ENCODE measurements at regions not wholly inside any gene's neighbourhood (a gene's known extent, or its start where the extent isn't known, plus 50 kb on each side); places are given as distances from the start of the nearest gene placed in this dataset.

GRCh38 chr10:2625094-2625493 lies 442.3 kb upstream of the PFKP start:
- intact Hi-C loops (cut with DNase I, micrococcal nuclease): loop anchor here in 1 of 2 experiments (10.0 kb wide), 1 partner anchor 420 kb away; no protein-coding TSS in a partner anchor
- ChIA-PET POLR2A (no interaction called here), CTCF (no interaction called here)
- H3K27me3 Mint-ChIP-seq: peaks cover 2% of the 10 kb centered on the region
- ATAC-seq (no peak), DNase-seq (no peak)
- H3K4me1 Mint-ChIP-seq: no peaks in the 10 kb centered on the region
- H3K36me3 Mint-ChIP-seq (ENCODE audit: low read depth): no peaks in the 10 kb centered on the region
- H3K9me3 Mint-ChIP-seq (ENCODE audit: low read depth): no peaks in the 10 kb centered on the region
- no peak overlapping the region for H3K27ac Mint-ChIP-seq
- no peak overlapping the region for H3K4me3 Mint-ChIP-seq

- Mint-ChIP-seq H3K27me3 (peaks cover 5% of the 10 kb centered on the region), H3K36me3 (ENCODE audit: low read depth) (no peaks in the 10 kb centered on the region), H3K4me3 (no peak overlapping the region), H3K4me1 (no peaks in the 10 kb centered on the region), H3K9me3 (ENCODE audit: low read depth) (no peaks in the 10 kb centered on the region), H3K27ac (no peak overlapping the region)
- intact Hi-C loops (cut with DNase I, micrococcal nuclease): loop anchor here in 1 of 2 experiments (10.0 kb wide), 1 partner anchor 421 kb away; no protein-coding TSS in a partner anchor
- DNase-seq (no peak), ATAC-seq (no peak)
- POLR2A ChIA-PET: no interaction called here
- CTCF ChIA-PET: no interaction called here
Measured at GRCh38 chr10:2623675-2624274, 443.6 kb upstream of the PFKP start.

DNA sequence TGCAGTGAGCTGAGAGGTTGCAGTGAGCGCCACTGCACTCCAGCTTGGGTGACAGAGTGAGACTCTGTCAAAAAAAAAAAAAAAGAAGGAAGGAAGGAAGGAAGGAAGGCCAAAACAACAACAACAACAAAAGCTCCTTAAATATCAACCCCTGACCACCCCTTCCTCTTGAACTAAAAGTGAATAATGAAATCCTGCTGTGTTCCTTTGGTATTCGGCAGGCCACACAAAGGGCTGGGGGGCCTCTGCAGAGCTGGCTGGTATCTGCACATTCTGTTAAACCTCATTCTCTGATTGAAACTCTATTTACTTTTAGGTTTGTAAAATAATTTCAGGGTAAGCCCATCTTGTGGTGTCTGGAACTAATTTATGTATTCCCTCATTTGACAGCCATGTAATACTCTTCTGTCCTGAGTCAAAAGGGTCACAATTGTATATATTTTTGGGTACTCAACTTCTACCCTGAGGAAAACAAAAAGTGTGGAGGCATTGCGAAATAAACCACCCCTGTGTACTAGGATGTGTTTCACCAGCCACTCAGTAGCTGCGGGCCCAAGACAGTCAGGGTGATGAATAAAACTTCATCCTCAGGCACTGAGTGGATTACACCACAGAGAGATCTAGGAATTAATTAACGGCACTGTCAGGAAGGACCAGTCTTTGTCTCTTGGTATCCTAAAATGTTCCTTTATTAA lies 446.4 kb upstream of the PFKP start:
- ATAC-seq: no peak
- H3K36me3 Mint-ChIP-seq (ENCODE audit: low read depth): no peaks in the 10 kb centered on the region
- ChIA-PET CTCF (no interaction called here), POLR2A (no interaction called here)
- H3K4me1 Mint-ChIP-seq: no peaks in the 10 kb centered on the region
- H3K27ac Mint-ChIP-seq: no peak overlapping the region
- H3K9me3 Mint-ChIP-seq (ENCODE audit: low read depth): no peaks in the 10 kb centered on the region
- intact Hi-C loops (cut with DNase I, micrococcal nuclease): loop anchor here in 1 of 2 experiments (10.0 kb wide), 1 partner anchor 424 kb away; no protein-coding TSS in a partner anchor
- no peak overlapping the region for H3K4me3 Mint-ChIP-seq
- no peak for DNase-seq
- H3K27me3 Mint-ChIP-seq: peaks cover 7% of the 10 kb centered on the region

DNA sequence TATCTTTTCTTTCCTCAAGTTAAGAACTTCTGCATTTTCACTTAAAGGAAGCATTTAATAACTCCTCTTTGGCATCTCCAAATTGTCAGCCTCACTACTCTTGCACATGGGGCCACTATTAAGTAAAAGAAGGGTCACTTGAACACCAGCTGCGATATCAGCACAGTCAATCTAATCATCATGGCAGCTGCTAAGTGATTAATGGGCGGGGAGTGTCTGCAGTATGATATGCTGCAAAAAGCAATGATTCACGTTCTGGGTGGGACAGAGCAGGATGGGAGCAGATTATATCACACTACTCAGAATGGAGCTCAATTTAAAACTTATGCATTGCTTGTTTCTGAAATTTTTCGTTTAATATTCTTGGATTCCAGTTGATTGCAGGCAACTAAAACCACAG lies 447.4 kb upstream of the PFKP start:
- ChIA-PET CTCF (interaction anchor here (0.6 kb wide), 2 partner anchors 118 to 332 kb away, joined by 3 read pairs; no protein-coding TSS in a partner anchor), POLR2A (no interaction called here)
- Mint-ChIP-seq H3K4me1 (no peaks in the 10 kb centered on the region), H3K27me3 (peaks cover 7% of the 10 kb centered on the region), H3K27ac (no peak overlapping the region), H3K9me3 (ENCODE audit: low read depth) (no peaks in the 10 kb centered on the region), H3K4me3 (no peak overlapping the region), H3K36me3 (ENCODE audit: low read depth) (no peaks in the 10 kb centered on the region)
- intact Hi-C loops (cut with DNase I, micrococcal nuclease): loop anchor here in 1 of 2 experiments (10.0 kb wide), 1 partner anchor 425 kb away; no protein-coding TSS in a partner anchor
- DNase-seq (no peak), ATAC-seq (no peak)

- Mint-ChIP-seq H3K9me3 (ENCODE audit: low read depth) (no peaks in the 10 kb centered on the region), H3K27ac (no peak overlapping the region), H3K27me3 (peaks cover 7% of the 10 kb centered on the region), H3K4me3 (no peak overlapping the region), H3K4me1 (no peaks in the 10 kb centered on the region), H3K36me3 (ENCODE audit: low read depth) (no peaks in the 10 kb centered on the region)
- ATAC-seq: no peak
- peak; percentile 11 for DNase-seq
- intact Hi-C loops (cut with DNase I, micrococcal nuclease): no loop called here
- ChIA-PET CTCF (no interaction called here), POLR2A (no interaction called here)
Measured at GRCh38 chr10:2619472-2619871, 447.9 kb upstream of the PFKP start.

DNA sequence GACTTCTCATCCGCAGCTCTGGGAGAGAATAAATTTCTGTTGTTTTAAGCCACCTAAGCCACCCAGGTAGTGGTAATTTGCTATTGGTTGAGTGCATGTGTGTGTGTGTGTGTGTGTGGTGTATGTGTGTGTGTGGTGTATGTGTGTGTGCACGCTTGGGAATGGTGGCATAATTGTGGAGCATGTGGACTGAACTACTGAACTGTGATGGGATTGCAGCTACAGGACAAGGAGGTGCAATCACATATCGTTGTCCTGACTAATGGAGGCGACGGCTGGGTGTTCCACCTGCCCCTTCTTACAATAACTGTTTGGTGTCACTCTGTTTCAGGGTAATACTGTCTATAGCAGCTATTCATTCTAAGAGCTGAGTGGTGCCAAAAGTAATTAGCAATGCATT lies 448.7 kb upstream of the PFKP start:
- Mint-ChIP-seq H3K4me1 (no peaks in the 10 kb centered on the region), H3K27me3 (peaks cover 8% of the 10 kb centered on the region), H3K9me3 (ENCODE audit: low read depth) (no peaks in the 10 kb centered on the region), H3K27ac (no peak overlapping the region), H3K4me3 (no peak overlapping the region), H3K36me3 (ENCODE audit: low read depth) (no peaks in the 10 kb centered on the region)
- ChIA-PET POLR2A (no interaction called here), CTCF (no interaction called here)
- intact Hi-C loops (cut with DNase I, micrococcal nuclease): no loop called here
- DNase-seq (no peak), ATAC-seq (no peak)

DNA sequence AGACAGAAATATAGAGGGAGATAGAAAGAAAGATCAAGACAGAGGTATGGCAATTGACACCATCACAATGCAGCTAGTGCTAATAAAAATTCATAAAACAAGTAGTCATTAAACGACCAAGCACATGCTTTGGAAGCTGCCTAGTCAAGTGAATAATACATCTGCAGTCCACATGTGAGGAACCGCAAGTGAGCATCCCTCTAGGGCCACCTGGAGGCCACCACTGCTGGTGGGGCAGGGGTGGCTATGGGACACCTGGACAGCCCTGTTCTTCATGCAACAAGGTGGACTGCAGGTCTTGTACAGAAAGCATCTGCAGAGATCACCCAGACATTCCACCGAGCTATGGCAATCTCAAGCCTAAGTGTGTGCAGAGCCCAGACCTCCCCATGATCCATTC lies 451.1 kb upstream of the PFKP start:
- H3K27ac Mint-ChIP-seq: no peak overlapping the region
- ATAC-seq (no peak), DNase-seq (no peak)
- H3K9me3 Mint-ChIP-seq (ENCODE audit: low read depth): no peaks in the 10 kb centered on the region
- H3K27me3 Mint-ChIP-seq: peaks cover 6% of the 10 kb centered on the region
- CTCF ChIA-PET: interaction anchor here (0.6 kb wide), 1 partner anchor 1298 kb away, joined by 3 read pairs; no protein-coding TSS in a partner anchor
- H3K4me1 Mint-ChIP-seq: no peaks in the 10 kb centered on the region
- intact Hi-C loops (cut with DNase I, micrococcal nuclease): no loop called here
- no peak overlapping the region for H3K4me3 Mint-ChIP-seq
- H3K36me3 Mint-ChIP-seq (ENCODE audit: low read depth): no peaks in the 10 kb centered on the region
- POLR2A ChIA-PET: no interaction called here

GRCh38 chr10:2611603-2612002 lies 455.7 kb upstream of the PFKP start:
- ChIA-PET POLR2A (interaction anchor here (0.6 kb wide), 1 partner anchor 27 kb away, joined by 3 read pairs; no protein-coding TSS in a partner anchor), CTCF (no interaction called here)
- Mint-ChIP-seq H3K9me3 (ENCODE audit: low read depth) (no peaks in the 10 kb centered on the region), H3K4me1 (no peaks in the 10 kb centered on the region), H3K36me3 (ENCODE audit: low read depth) (no peaks in the 10 kb centered on the region), H3K27ac (no peak overlapping the region), H3K4me3 (no peak overlapping the region), H3K27me3 (peaks cover 8% of the 10 kb centered on the region)
- no peak for DNase-seq
- intact Hi-C loops (cut with DNase I, micrococcal nuclease): no loop called here
- ATAC-seq: no peak

DNA sequence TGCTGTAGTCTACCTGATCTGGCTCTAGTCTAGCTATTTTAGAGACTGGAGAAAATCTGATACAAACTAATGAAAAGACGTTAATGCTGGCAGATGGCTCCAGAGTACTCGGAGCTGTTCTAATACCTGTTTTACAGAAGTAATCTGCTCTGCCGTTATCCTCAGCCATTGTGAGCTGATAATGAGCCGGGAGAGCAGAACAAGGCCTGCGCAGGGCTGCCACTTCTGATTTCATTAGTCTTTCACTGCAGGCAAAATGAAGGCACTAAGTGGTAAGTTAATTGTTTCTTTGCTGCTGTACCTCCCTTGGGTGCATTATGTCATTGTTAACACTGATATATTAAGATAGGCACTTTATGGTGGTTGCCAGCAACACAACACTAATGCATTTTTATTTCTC lies 456.4 kb upstream of the PFKP start:
- DNase-seq (no peak), ATAC-seq (no peak)
- ChIA-PET POLR2A (no interaction called here), CTCF (no interaction called here)
- no peaks in the 10 kb centered on the region for H3K36me3 Mint-ChIP-seq (ENCODE audit: low read depth)
- H3K27ac Mint-ChIP-seq: no peak overlapping the region
- H3K4me1 Mint-ChIP-seq: no peaks in the 10 kb centered on the region
- no peak overlapping the region for H3K4me3 Mint-ChIP-seq
- H3K27me3 Mint-ChIP-seq: peaks cover 8% of the 10 kb centered on the region
- no peaks in the 10 kb centered on the region for H3K9me3 Mint-ChIP-seq (ENCODE audit: low read depth)
- intact Hi-C loops (cut with DNase I, micrococcal nuclease): no loop called here

GRCh38 chr10:2604891-2605290 lies 462.5 kb upstream of the PFKP start:
- ATAC-seq (no peak), DNase-seq (no peak)
- Mint-ChIP-seq H3K4me1 (no peaks in the 10 kb centered on the region), H3K27ac (no peak overlapping the region), H3K4me3 (no peak overlapping the region), H3K27me3 (peaks cover 8% of the 10 kb centered on the region), H3K36me3 (ENCODE audit: low read depth) (no peaks in the 10 kb centered on the region), H3K9me3 (ENCODE audit: low read depth) (peaks cover 1% of the 10 kb centered on the region)
- POLR2A ChIA-PET: no interaction called here
- CTCF ChIA-PET: no interaction called here
- intact Hi-C loops (cut with DNase I, micrococcal nuclease): no loop called here

DNA sequence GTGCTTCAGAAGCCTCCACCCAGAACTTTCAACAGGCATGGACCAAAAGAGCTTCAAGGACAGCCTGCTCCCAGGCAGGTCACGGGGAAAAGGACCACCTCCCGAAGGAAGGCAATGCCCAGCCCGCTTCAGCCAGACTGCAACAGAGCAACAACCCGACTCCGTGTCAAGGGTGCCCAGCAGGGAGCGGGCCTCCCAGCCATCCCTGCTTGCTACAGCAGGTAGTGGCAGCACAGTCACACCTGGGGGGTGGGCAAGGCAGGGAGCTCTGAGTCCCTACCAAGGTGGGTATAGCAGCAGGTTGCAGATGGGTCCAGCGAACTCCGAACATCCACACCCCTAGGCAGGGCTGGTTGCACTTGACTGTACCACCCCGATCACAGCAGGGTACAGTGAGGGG lies 467.8 kb upstream of the PFKP start:
- ChIA-PET POLR2A (no interaction called here), CTCF (no interaction called here)
- ATAC-seq: no peak
- intact Hi-C loops (cut with DNase I, micrococcal nuclease): no loop called here
- no peak overlapping the region for H3K4me3 Mint-ChIP-seq
- H3K36me3 Mint-ChIP-seq (ENCODE audit: low read depth): no peaks in the 10 kb centered on the region
- peaks cover 3% of the 10 kb centered on the region for H3K27me3 Mint-ChIP-seq
- H3K27ac Mint-ChIP-seq: no peak overlapping the region
- no peaks in the 10 kb centered on the region for H3K4me1 Mint-ChIP-seq
- no peak for DNase-seq
- H3K9me3 Mint-ChIP-seq (ENCODE audit: low read depth): no peaks in the 10 kb centered on the region

DNA sequence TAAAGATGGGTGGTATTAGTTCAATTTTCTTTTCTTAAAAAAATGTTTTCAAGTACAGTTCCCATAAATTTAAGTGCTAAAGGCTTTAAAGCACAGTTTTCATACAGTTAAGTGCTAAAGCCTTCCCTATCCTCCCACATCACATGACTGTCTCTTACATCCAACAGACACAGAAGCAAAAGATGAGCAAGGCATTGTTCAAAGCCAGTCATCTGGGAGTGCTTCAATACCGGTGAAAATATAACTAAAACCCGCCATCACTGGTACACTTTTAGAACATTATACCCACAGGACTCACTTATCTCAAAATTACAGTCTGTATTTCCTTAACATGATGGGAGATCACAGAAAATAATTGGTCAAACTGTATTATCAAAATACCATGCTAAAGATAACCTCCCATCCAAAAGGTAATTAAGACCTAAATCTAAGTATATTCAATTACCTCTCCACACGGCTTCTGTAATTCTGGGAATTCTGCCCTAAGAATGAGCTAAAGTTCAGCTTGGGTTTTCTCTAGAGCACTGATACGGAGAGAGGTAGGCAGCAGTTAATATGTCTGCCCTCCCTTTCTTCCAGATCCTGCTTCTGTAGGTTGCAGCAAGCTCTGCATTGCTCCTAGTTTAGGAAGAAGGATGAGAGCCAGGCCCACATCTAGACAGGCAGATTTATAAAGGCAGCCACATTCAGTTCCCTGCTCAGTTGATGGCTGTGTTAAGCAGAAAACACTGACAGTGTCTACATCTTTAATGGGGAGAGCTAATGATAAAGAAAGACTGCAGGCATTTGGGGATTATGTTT lies 474.8 kb upstream of the PFKP start:
- POLR2A ChIA-PET: interaction anchor here (0.6 kb wide), 1 partner anchor 10 kb away, joined by 3 read pairs; no protein-coding TSS in a partner anchor
- intact Hi-C loops (cut with DNase I, micrococcal nuclease): no loop called here
- H3K27me3 Mint-ChIP-seq: peaks cover 6% of the 10 kb centered on the region
- no peaks in the 10 kb centered on the region for H3K36me3 Mint-ChIP-seq (ENCODE audit: low read depth)
- no peak overlapping the region for H3K4me3 Mint-ChIP-seq
- no peaks in the 10 kb centered on the region for H3K4me1 Mint-ChIP-seq
- ATAC-seq (no peak), DNase-seq (no peak)
- H3K27ac Mint-ChIP-seq: no peak overlapping the region
- H3K9me3 Mint-ChIP-seq (ENCODE audit: low read depth): no peaks in the 10 kb centered on the region
- CTCF ChIA-PET: interaction anchor here (0.6 kb wide), 1 partner anchor 413 kb away, joined by 3 read pairs; no protein-coding TSS in a partner anchor
